Type B pancreatic cell (in vitro differentiated cells): ENCODE measurements at regions not wholly inside any gene's neighbourhood (a gene's known extent, or its start where the extent isn't known, plus 50 kb on each side); places are given as distances from the start of the nearest gene placed in this dataset.

Experiments used
- DNase-seq: peaks from one replicate; pipeline ENCODE4 v3.0.0; 2021; ENCODE audit warnings: mixed read lengths; ENCODE audit not compliant: unreplicated experiment; ENCODE audit errors: extremely low spot score
- H3K27ac Mint-ChIP-seq: 2 replicates; pipeline ENCODE4 v1.8.0; 2021; ENCODE audit warnings: mild to moderate bottlenecking, mixed read lengths
- H3K27me3 Mint-ChIP-seq: 2 replicates; pipeline ENCODE4 v1.8.0; 2021; ENCODE audit warnings: mixed read lengths
- H3K36me3 Mint-ChIP-seq: 2 replicates; pipeline ENCODE4 v1.8.0; 2021; ENCODE audit warnings: mixed read lengths
- H3K4me1 Mint-ChIP-seq: one replicate; pipeline ENCODE4 v1.8.0; 2021; ENCODE audit warnings: mixed read lengths; ENCODE audit not compliant: unreplicated experiment
- H3K4me3 Mint-ChIP-seq: 2 replicates; pipeline ENCODE4 v1.8.0; 2021; ENCODE audit warnings: mild to moderate bottlenecking, mixed read lengths
- H3K9me3 Mint-ChIP-seq: 2 replicates; pipeline ENCODE4 v1.8.0; 2021; ENCODE audit warnings: mixed read lengths
- CTCF ChIP-seq: fragments of 200-600 bp; sonication (generic); conservative IDR thresholded peaks from 2 replicates; pipeline ENCODE4 v1.5.0; 2021; ENCODE audit warnings: antibody characterized with exemption, mild to moderate bottlenecking

GRCh38 chr5:33228149-33228548, 212.6 kb upstream of the TARS1 start:
- TF ChIP-seq CTCF = no peak
- Mint-ChIP-seq H3K9me3 (no peaks in the 10 kb centered on the region), H3K4me3 (no peak overlapping the region)

GRCh38 chr5:33229216-33229615, 211.5 kb upstream of the TARS1 start:
- no peak overlapping the region for H3K4me3 Mint-ChIP-seq
- no peak overlapping the region for H3K27ac Mint-ChIP-seq
- no peaks in the 10 kb centered on the region for H3K27me3 Mint-ChIP-seq
- no peak for DNase-seq
- H3K36me3 Mint-ChIP-seq = no peaks in the 10 kb centered on the region
- peaks cover 48% of the 10 kb centered on the region for H3K4me1 Mint-ChIP-seq
- no peaks in the 10 kb centered on the region for H3K9me3 Mint-ChIP-seq
- TF ChIP-seq CTCF = no peak

More at GRCh38 chr5:33228149-33228548, 212.6 kb upstream of the TARS1 start:
- no peak for DNase-seq
- H3K4me1 Mint-ChIP-seq = peaks cover 46% of the 10 kb centered on the region
- no peaks in the 10 kb centered on the region for H3K27me3 Mint-ChIP-seq
- no peaks in the 10 kb centered on the region for H3K36me3 Mint-ChIP-seq
- H3K27ac Mint-ChIP-seq = no peak overlapping the region

GRCh38 chr5:33230467-33231078, 210.2 kb upstream of the TARS1 start:
- Mint-ChIP-seq H3K4me1 (peaks cover 45% of the 10 kb centered on the region), H3K27ac (no peak overlapping the region), H3K36me3 (no peaks in the 10 kb centered on the region), H3K4me3 (no peak overlapping the region), H3K27me3 (no peaks in the 10 kb centered on the region), H3K9me3 (no peaks in the 10 kb centered on the region)
- DNase-seq = no peak
- no peak for TF ChIP-seq CTCF

- DNase-seq = no peak
- Mint-ChIP-seq H3K4me1 (peaks cover 45% of the 10 kb centered on the region), H3K9me3 (no peaks in the 10 kb centered on the region), H3K36me3 (no peaks in the 10 kb centered on the region), H3K27me3 (no peaks in the 10 kb centered on the region), H3K4me3 (no peak overlapping the region), H3K27ac (no peak overlapping the region)
- no peak for TF ChIP-seq CTCF
These were observed 209.5 kb upstream of the TARS1 start for GRCh38 chr5:33231214-33231710.

DNA sequence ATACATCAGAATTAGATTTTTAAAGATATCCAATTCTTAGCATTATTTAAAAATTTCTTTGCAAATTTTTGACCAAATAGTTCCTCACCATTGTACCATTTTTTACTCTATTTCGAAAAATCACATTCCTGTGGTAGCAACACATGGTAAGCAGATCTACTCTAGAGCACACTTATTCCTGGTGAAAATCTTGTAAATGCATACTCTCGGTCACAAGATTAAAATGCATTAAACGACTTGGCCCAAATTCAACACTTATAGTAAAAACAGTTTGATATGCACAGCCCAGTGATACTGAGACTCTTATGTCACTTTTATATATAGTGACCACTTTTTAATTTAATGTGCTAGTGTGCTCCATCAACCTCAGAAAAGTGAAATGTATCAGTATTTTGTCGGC, 208.8 kb upstream of the TARS1 start:
- H3K4me3 Mint-ChIP-seq = no peak overlapping the region
- no peaks in the 10 kb centered on the region for H3K9me3 Mint-ChIP-seq
- no peak overlapping the region for H3K27ac Mint-ChIP-seq
- H3K36me3 Mint-ChIP-seq = no peaks in the 10 kb centered on the region
- no peak for TF ChIP-seq CTCF
- H3K27me3 Mint-ChIP-seq = no peaks in the 10 kb centered on the region
- H3K4me1 Mint-ChIP-seq = peaks cover 43% of the 10 kb centered on the region
- no peak for DNase-seq
